Astrocyte (in vitro differentiated cells and primary cell): ENCODE measurements at regions not wholly inside any gene's neighbourhood (a gene's known extent, or its start where the extent isn't known, plus 50 kb on each side); places are given as distances from the start of the nearest gene placed in this dataset.

Experiments used
- DNase-seq: peaks from one replicate; pipeline ENCODE4 v3.0.0-alpha.2; 2010; ENCODE audit warnings: low read depth
- FAIRE-seq: peaks from 2 replicates; lab custom pipeline; 2011; peaks lifted over from hg19 to GRCh38; lab: Jason Lieb, UNC
- H2AFZ ChIP-seq: 2 replicates; pipeline ENCODE4 v1.6.0; 2012; ENCODE audit warnings: low read depth, low read length, inconsistent platforms
- H3K27ac ChIP-seq: 2 replicates; pipeline ENCODE4 v1.5.1; 2011; ENCODE audit warnings: low read depth, low read length, inconsistent platforms
- H3K27me3 ChIP-seq: 2 replicates; pipeline ENCODE4 v1.6.0; 2011; ENCODE audit warnings: low read length, inconsistent platforms; ENCODE audit not compliant: insufficient read depth
- H3K36me3 ChIP-seq: 2 replicates; pipeline ENCODE4 v1.5.1; 2011; ENCODE audit warnings: low read length, inconsistent platforms; ENCODE audit not compliant: insufficient read depth
- H3K4me1 ChIP-seq: 2 replicates; pipeline ENCODE4 v1.5.1; 2011; ENCODE audit warnings: low read length, inconsistent platforms; ENCODE audit not compliant: insufficient read depth
- H3K4me2 ChIP-seq: 2 replicates; pipeline ENCODE4 v1.6.0; 2012; ENCODE audit warnings: low read length, inconsistent platforms
- H3K4me3 ChIP-seq: 2 replicates; pipeline ENCODE4 v1.5.1; 2011; ENCODE audit warnings: low read depth, mild to moderate bottlenecking, low read length, inconsistent platforms; ENCODE audit not compliant: insufficient read depth
- H3K79me2 ChIP-seq: 2 replicates; pipeline ENCODE4 v1.6.0; 2012; ENCODE audit warnings: mild to moderate bottlenecking, low read length, inconsistent platforms; ENCODE audit not compliant: insufficient read depth
- H3K9ac ChIP-seq: 2 replicates; pipeline ENCODE4 v1.6.0; 2012; ENCODE audit warnings: mild to moderate bottlenecking, low read length, inconsistent platforms
- H3K9me3 ChIP-seq: 2 replicates; pipeline ENCODE4 v1.5.1; 2012; ENCODE audit warnings: low read depth, mild to moderate bottlenecking, low read length, inconsistent platforms; ENCODE audit not compliant: insufficient read depth
- H4K20me1 ChIP-seq: 2 replicates; pipeline ENCODE4 v1.6.0; 2012; ENCODE audit warnings: low read length, inconsistent platforms; ENCODE audit not compliant: insufficient read depth
- H3K27ac Mint-ChIP-seq: one replicate; pipeline ENCODE4 v1.8.0; 2021; ENCODE audit warnings: mild to moderate bottlenecking, mixed read lengths; ENCODE audit not compliant: unreplicated experiment
- H3K27me3 Mint-ChIP-seq: one replicate; pipeline ENCODE4 v1.8.0; 2021; ENCODE audit warnings: low read depth, mixed read lengths; ENCODE audit not compliant: unreplicated experiment
- H3K36me3 Mint-ChIP-seq: one replicate; pipeline ENCODE4 v1.8.0; 2021; ENCODE audit warnings: low read depth, mixed read lengths; ENCODE audit not compliant: unreplicated experiment
- H3K4me1 Mint-ChIP-seq: one replicate; pipeline ENCODE4 v1.8.0; 2021; ENCODE audit warnings: low read depth, mixed read lengths; ENCODE audit not compliant: unreplicated experiment
- H3K4me3 Mint-ChIP-seq: one replicate; pipeline ENCODE4 v1.8.0; 2021; ENCODE audit warnings: mild to moderate bottlenecking, moderate library complexity, mixed read lengths; ENCODE audit not compliant: unreplicated experiment
- H3K9me3 Mint-ChIP-seq: one replicate; pipeline ENCODE4 v1.8.0; 2021; ENCODE audit warnings: mild to moderate bottlenecking, mixed read lengths; ENCODE audit not compliant: unreplicated experiment
- CTCF ChIP-seq: IDR thresholded peaks from 2 replicates; pipeline ENCODE4 v1.5.1; 2011; ENCODE audit warnings: low read depth, mild to moderate bottlenecking, inconsistent platforms, low read length, moderate library complexity; ENCODE audit not compliant: insufficient read depth
- EZH2 ChIP-seq: IDR thresholded peaks from 2 replicates; pipeline ENCODE4 v1.6.1; 2012; ENCODE audit warnings: mild to moderate bottlenecking, low read length, inconsistent platforms; ENCODE audit not compliant: insufficient read depth

GRCh38 chr1:36642802-36643201 lies 160.1 kb upstream of the CSF3R start:
- no peak overlapping the region for H2AFZ ChIP-seq
- H3K36me3 ChIP-seq = no peaks in the 10 kb centered on the region
- H4K20me1 ChIP-seq = no peaks in the 10 kb centered on the region
- Mint-ChIP-seq H3K36me3 (no peaks in the 10 kb centered on the region), H3K4me1 (peaks cover 3% of the 10 kb centered on the region), H3K27me3 (peaks cover 64% of the 10 kb centered on the region), H3K9me3 (no peaks in the 10 kb centered on the region), H3K4me3 (no peak overlapping the region), H3K27ac (no peak overlapping the region)
- H3K4me3 ChIP-seq = no peak overlapping the region
- no peak overlapping the region for H3K4me2 ChIP-seq
- H3K9me3 ChIP-seq = no peaks in the 10 kb centered on the region
- FAIRE-seq (no peak), DNase-seq (no peak)
- no peak for TF ChIP-seq EZH2
- no peak for TF ChIP-seq CTCF
- H3K4me1 ChIP-seq = no peaks in the 10 kb centered on the region
- H3K27me3 ChIP-seq = no peaks in the 10 kb centered on the region
- no peaks in the 10 kb centered on the region for H3K79me2 ChIP-seq
- H3K9ac ChIP-seq = no peak overlapping the region
- no peak overlapping the region for H3K27ac ChIP-seq

DNA sequence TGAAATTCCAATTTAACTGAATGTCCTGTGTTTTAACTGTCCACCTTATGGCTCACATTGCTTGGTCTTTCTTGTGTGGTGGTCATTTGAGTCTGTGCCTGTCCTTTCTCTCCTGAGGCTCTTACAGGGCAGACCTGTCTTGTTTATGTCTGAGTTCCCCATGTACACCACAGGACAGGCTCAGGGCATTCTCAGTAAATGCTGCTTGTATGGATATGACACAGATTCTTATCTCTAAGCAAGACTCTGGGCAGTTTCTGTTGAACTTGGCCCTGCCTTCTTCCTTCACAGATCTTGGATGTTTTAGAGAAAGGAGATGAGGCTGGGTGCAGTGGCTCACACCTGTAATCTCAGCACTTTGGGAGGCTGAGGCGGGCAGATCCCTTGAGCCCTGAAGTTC lies 159.1 kb upstream of the CSF3R start:
- H3K9me3 ChIP-seq = no peaks in the 10 kb centered on the region
- no peak overlapping the region for H3K27ac Mint-ChIP-seq
- H3K4me2 ChIP-seq = no peak overlapping the region
- H3K36me3 Mint-ChIP-seq = no peaks in the 10 kb centered on the region
- H3K79me2 ChIP-seq = no peaks in the 10 kb centered on the region
- no peaks in the 10 kb centered on the region for H3K4me1 ChIP-seq
- H3K27me3 Mint-ChIP-seq = peaks cover 58% of the 10 kb centered on the region
- H3K4me3 ChIP-seq = no peak overlapping the region
- no peak overlapping the region for H2AFZ ChIP-seq
- no peaks in the 10 kb centered on the region for H3K27me3 ChIP-seq
- TF ChIP-seq CTCF (no peak), EZH2 (no peak)
- no peaks in the 10 kb centered on the region for H4K20me1 ChIP-seq
- H3K4me1 Mint-ChIP-seq = peaks cover 3% of the 10 kb centered on the region
- DNase-seq = no peak
- no peak overlapping the region for H3K27ac ChIP-seq
- no peak overlapping the region for H3K4me3 Mint-ChIP-seq
- H3K36me3 ChIP-seq = no peaks in the 10 kb centered on the region
- no peak for FAIRE-seq
- no peak overlapping the region for H3K9ac ChIP-seq
- no peaks in the 10 kb centered on the region for H3K9me3 Mint-ChIP-seq

- H3K27ac Mint-ChIP-seq = no peak overlapping the region
- no peaks in the 10 kb centered on the region for H3K4me1 ChIP-seq
- no peak for DNase-seq
These were observed 156.7 kb upstream of the CSF3R start for GRCh38 chr1:36639461-36639860.

More at GRCh38 chr1:36639461-36639860, 156.7 kb upstream of the CSF3R start:
- no peaks in the 10 kb centered on the region for H3K79me2 ChIP-seq
- TF ChIP-seq CTCF = no peak
- no peak for TF ChIP-seq EZH2
- H3K9me3 Mint-ChIP-seq = no peaks in the 10 kb centered on the region
- H2AFZ ChIP-seq = no peak overlapping the region
- no peaks in the 10 kb centered on the region for H4K20me1 ChIP-seq
- peaks cover 39% of the 10 kb centered on the region for H3K27me3 Mint-ChIP-seq
- H3K4me3 ChIP-seq = no peak overlapping the region
- H3K27ac ChIP-seq = no peak overlapping the region
- FAIRE-seq = no peak
- no peak overlapping the region for H3K9ac ChIP-seq
- peaks cover 3% of the 10 kb centered on the region for H3K4me1 Mint-ChIP-seq
- no peak overlapping the region for H3K4me2 ChIP-seq
- no peaks in the 10 kb centered on the region for H3K9me3 ChIP-seq
- H3K36me3 ChIP-seq = no peaks in the 10 kb centered on the region
- H3K27me3 ChIP-seq = no peaks in the 10 kb centered on the region
- H3K4me3 Mint-ChIP-seq = no peak overlapping the region
- H3K36me3 Mint-ChIP-seq = no peaks in the 10 kb centered on the region
